Keratinocyte (primary cell): ENCODE measurements at regions not wholly inside any gene's neighbourhood (a gene's known extent, or its start where the extent isn't known, plus 50 kb on each side); places are given as distances from the start of the nearest gene placed in this dataset.

ENCODE experiments used
- DNase-seq: peaks from one replicate; pipeline ENCODE4 v3.0.0-alpha.2; 2011; ENCODE audit warnings: low read depth, missing footprints, low spot score
- FAIRE-seq: peaks from 2 replicates; lab custom pipeline; 2011; peaks lifted over from hg19 to GRCh38; lab: Jason Lieb, UNC
- H2AFZ ChIP-seq: 2 replicates; pipeline ENCODE4 v1.6.0; 2012; ENCODE audit warnings: low read length, control low read depth, inconsistent platforms; ENCODE audit not compliant: control insufficient read depth
- H3K27ac ChIP-seq: 2 replicates; pipeline ENCODE4 v1.5.1; 2011; ENCODE audit warnings: low read length; ENCODE audit not compliant: control insufficient read depth, insufficient read depth
- H3K27me3 ChIP-seq: 3 replicates; pipeline ENCODE4 v1.6.0; 2011; ENCODE audit warnings: low read length; ENCODE audit not compliant: control insufficient read depth, insufficient read depth; ENCODE audit errors: extremely low read depth
- H3K36me3 ChIP-seq, 2 experiments: 2 replicates in 1 of 2; 3 replicates in 1 of 2; pipeline ENCODE4 v1.5.1; 2011; ENCODE audit warnings: low read length in 2 of 2, mild to moderate bottlenecking in 1 of 2; ENCODE audit not compliant: control insufficient read depth in 2 of 2, insufficient read depth in 2 of 2; ENCODE audit errors: extremely low read depth in 1 of 2
- H3K4me1 ChIP-seq: 3 replicates; pipeline ENCODE4 v1.5.1; 2011; ENCODE audit warnings: low read length; ENCODE audit not compliant: control insufficient read depth, insufficient read depth; ENCODE audit errors: extremely low read depth
- H3K4me2 ChIP-seq: 3 replicates; pipeline ENCODE4 v1.6.0; 2011; ENCODE audit warnings: low read depth, low read length; ENCODE audit not compliant: control insufficient read depth, insufficient read depth; ENCODE audit errors: extremely low read depth
- H3K4me3 ChIP-seq, 3 experiments: fragments of 200-600 bp in 1 of 3; sonication (generic) in 1 of 3; 2 replicates in 2 of 3; 3 replicates in 1 of 3; pipeline ENCODE4 v1.5.1; 2011 to 2016; ENCODE audit warnings: low read length in 3 of 3, mild to moderate bottlenecking in 3 of 3, control low read depth in 2 of 3, inconsistent platforms in 1 of 3, low read depth in 1 of 3, mixed read lengths in 1 of 3, mixed run types in 1 of 3, moderate library complexity in 1 of 3; ENCODE audit not compliant: control insufficient read depth in 2 of 3, insufficient read depth in 2 of 3; ENCODE audit errors: extremely low read depth in 1 of 3
- H3K79me2 ChIP-seq: 2 replicates; pipeline ENCODE4 v1.6.0; 2012; ENCODE audit warnings: low read length; ENCODE audit not compliant: control insufficient read depth, insufficient read depth
- H3K9ac ChIP-seq: 3 replicates; pipeline ENCODE4 v1.6.0; 2011; ENCODE audit warnings: low read length; ENCODE audit not compliant: control insufficient read depth, insufficient read depth; ENCODE audit errors: extremely low read depth
- H3K9me1 ChIP-seq: 3 replicates; pipeline ENCODE4 v1.6.0; 2011; ENCODE audit warnings: low read length; ENCODE audit not compliant: control insufficient read depth, insufficient read depth; ENCODE audit errors: extremely low read depth
- H3K9me3 ChIP-seq: 2 replicates; pipeline ENCODE4 v1.5.1; 2012; ENCODE audit warnings: low read depth, low read length; ENCODE audit not compliant: control insufficient read depth
- H4K20me1 ChIP-seq: 3 replicates; pipeline ENCODE4 v1.6.0; 2011; ENCODE audit warnings: low read length; ENCODE audit not compliant: control insufficient read depth, insufficient read depth; ENCODE audit errors: extremely low read depth
- CTCF ChIP-seq, 3 experiments: IDR thresholded peaks in 1 of 3; conservative IDR thresholded peaks in 1 of 3; optimal IDR thresholded peaks in 1 of 3; 2 replicates in 2 of 3; 3 replicates in 1 of 3; pipeline versions ENCODE3 to v1.5.1; 2011; ENCODE audit warnings: low read length in 3 of 3, mild to moderate bottlenecking in 3 of 3, moderate library complexity in 2 of 3, control low read depth in 1 of 3, inconsistent platforms in 1 of 3; ENCODE audit not compliant: insufficient read depth in 2 of 3; ENCODE audit errors: extremely low read depth in 1 of 3
- EZH2 ChIP-seq: IDR thresholded peaks from one replicate; pipeline ENCODE4 v1.6.1; 2012; ENCODE audit warnings: inconsistent platforms, mild to moderate bottlenecking, low read length, moderate library complexity
- dilution Hi-C: fragments of 300-500 bp; cut with MboI; formaldehyde crosslinking; loops from one replicate; pipeline ENCODE4 v1.7.0; 2020; ENCODE audit warnings: low sequenced_read_pairs; ENCODE audit not compliant: extremely low pct_ligation_motif_present

GRCh38 chr11:134562196-134562595 is 150.2 kb upstream of the B3GAT1 start:
- FAIRE-seq: no peak

GRCh38 chr11:134561331-134561720 is 149.3 kb upstream of the B3GAT1 start:
- FAIRE-seq (no peak), DNase-seq (no peak)
- H3K9me3 ChIP-seq: peaks cover 2% of the 10 kb centered on the region
- no peaks in the 10 kb centered on the region for H3K79me2 ChIP-seq
- H3K27ac ChIP-seq: no peak overlapping the region
- H3K4me1 ChIP-seq: no peaks in the 10 kb centered on the region
- no peak overlapping the region for H3K9ac ChIP-seq
- no peaks in the 10 kb centered on the region for H3K9me1 ChIP-seq
- TF ChIP-seq CTCF (optimal IDR thresholded peaks at IDR 0.05 in 1 of 3, IDR thresholded peaks at IDR 0.05 in 1 of 3, conservative IDR thresholded peaks at IDR 0.05 in 1 of 3; ENCODE audit: extremely low read depth in 1 of 3, insufficient read depth in 2 of 3, low read length in 3 of 3): no peak
- no peak for TF ChIP-seq EZH2
- H3K4me2 ChIP-seq: no peak overlapping the region
- H3K27me3 ChIP-seq: no peaks in the 10 kb centered on the region
- H2AFZ ChIP-seq: no peak overlapping the region
- dilution Hi-C loops: no loop called here
- no peaks in the 10 kb centered on the region for H3K36me3 ChIP-seq
- no peak overlapping the region for H3K4me3 ChIP-seq
- no peaks in the 10 kb centered on the region for H4K20me1 ChIP-seq

More at GRCh38 chr11:134562196-134562595, 150.2 kb upstream of the B3GAT1 start:
- no peak for DNase-seq
- H4K20me1 ChIP-seq: no peaks in the 10 kb centered on the region
- H3K27ac ChIP-seq: no peak overlapping the region
- no peaks in the 10 kb centered on the region for H3K79me2 ChIP-seq
- no peak overlapping the region for H3K9ac ChIP-seq
- TF ChIP-seq EZH2 (no peak), CTCF (optimal IDR thresholded peaks at IDR 0.05 in 1 of 3, IDR thresholded peaks at IDR 0.05 in 1 of 3, conservative IDR thresholded peaks at IDR 0.05 in 1 of 3; ENCODE audit: extremely low read depth in 1 of 3, insufficient read depth in 2 of 3, low read length in 3 of 3) (no peak)
- peaks cover 2% of the 10 kb centered on the region for H3K9me3 ChIP-seq
- H3K9me1 ChIP-seq: no peaks in the 10 kb centered on the region
- H3K27me3 ChIP-seq: no peaks in the 10 kb centered on the region
- no peak overlapping the region for H3K4me3 ChIP-seq
- no peaks in the 10 kb centered on the region for H3K4me1 ChIP-seq
- H3K4me2 ChIP-seq: no peak overlapping the region
- no peaks in the 10 kb centered on the region for H3K36me3 ChIP-seq
- dilution Hi-C loops: no loop called here
- H2AFZ ChIP-seq: no peak overlapping the region
